Activated CD8-positive, alpha-beta T cell treated with anti-CD3 and anti-CD28 coated beads for 36 hours (primary cell): ENCODE measurements at regions not wholly inside any gene's neighbourhood (a gene's known extent, or its start where the extent isn't known, plus 50 kb on each side); places are given as distances from the start of the nearest gene placed in this dataset.

ENCODE experiments used
- ATAC-seq: fragments of 200-7000 bp; cut with Tn5 transposase; one replicate; pipeline ENCODE4 v1.10.0; 2021; ENCODE audit warnings: mild to moderate bottlenecking, moderate library complexity
- CTCF ChIA-PET: fragments of 350-600 bp; sonication (Branson Sonifier 250); formaldehyde crosslinking; loops from one replicate; lab custom pipeline; 2021; ENCODE audit warnings: antibody characterized with exemption; lab: Charles Lee
- POLR2A ChIA-PET: fragments of 350-600 bp; sonication (Branson Sonifier 250); formaldehyde crosslinking; loops from one replicate; lab custom pipeline; 2021; ENCODE audit warnings: antibody characterized with exemption; lab: Charles Lee
- DNase-seq: peaks from one replicate; pipeline ENCODE4 v3.0.0-alpha.2; 2020
- H3K27ac Mint-ChIP-seq: one replicate; pipeline ENCODE4 v1.8.0; 2021; ENCODE audit warnings: mild to moderate bottlenecking, mixed read lengths
- H3K27me3 Mint-ChIP-seq: one replicate; pipeline ENCODE4 v1.8.0; 2021; ENCODE audit warnings: mixed read lengths
- H3K36me3 Mint-ChIP-seq: one replicate; pipeline ENCODE4 v1.8.0; 2021; ENCODE audit warnings: low read depth, mixed read lengths
- H3K4me1 Mint-ChIP-seq: one replicate; pipeline ENCODE4 v1.8.0; 2021; ENCODE audit warnings: low read depth, mixed read lengths
- H3K4me3 Mint-ChIP-seq: one replicate; pipeline ENCODE4 v1.8.0; 2021; ENCODE audit warnings: mild to moderate bottlenecking, moderate library complexity, mixed read lengths
- H3K9me3 Mint-ChIP-seq: one replicate; pipeline ENCODE4 v1.8.0; 2021; ENCODE audit warnings: mixed read lengths
- intact Hi-C: fragments of 100-400 bp; cut with micrococcal nuclease; formaldehyde crosslinking; loops from one replicate; pipeline ENCODE4 v1.10.0; 2022
- TF ChIP-seq, protein P1 (sequence below): fragments of 200-600 bp; IDR thresholded peaks from one replicate; pipeline ENCODE4 v1.8.0; 2022; ENCODE audit warnings: antibody characterized with exemption, mild to moderate bottlenecking

DNA sequence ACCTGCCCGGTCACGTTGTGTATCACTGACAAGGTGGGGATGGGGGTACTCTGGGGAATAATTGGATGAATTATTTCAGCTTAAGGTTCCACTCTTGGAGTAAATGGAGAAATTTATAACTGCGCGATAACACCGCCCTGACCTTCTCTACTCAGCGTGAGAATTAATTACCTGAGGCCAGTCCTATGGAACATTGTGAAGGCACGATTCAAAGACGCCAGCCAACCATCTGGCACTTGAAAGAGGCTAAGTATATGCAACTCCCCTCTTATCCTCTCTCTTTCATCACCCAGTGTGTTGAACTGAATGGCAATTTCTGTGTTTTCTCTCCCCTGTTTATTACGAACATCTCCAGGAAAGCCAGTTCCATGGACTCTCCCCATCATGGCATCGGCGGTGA lies 235.5 kb upstream of the TUT7 start:
- ChIA-PET CTCF (no interaction called here), POLR2A (no interaction called here)
- intact Hi-C loops = no loop called here
- ATAC-seq (no peak), DNase-seq (no peak)
- Mint-ChIP-seq H3K9me3 (no peaks in the 10 kb centered on the region), H3K36me3 (no peaks in the 10 kb centered on the region), H3K27me3 (peaks cover 3% of the 10 kb centered on the region), H3K4me3 (no peak overlapping the region), H3K4me1 (no peaks in the 10 kb centered on the region), H3K27ac (no peak overlapping the region)
- TF ChIP-seq, protein P1, sequence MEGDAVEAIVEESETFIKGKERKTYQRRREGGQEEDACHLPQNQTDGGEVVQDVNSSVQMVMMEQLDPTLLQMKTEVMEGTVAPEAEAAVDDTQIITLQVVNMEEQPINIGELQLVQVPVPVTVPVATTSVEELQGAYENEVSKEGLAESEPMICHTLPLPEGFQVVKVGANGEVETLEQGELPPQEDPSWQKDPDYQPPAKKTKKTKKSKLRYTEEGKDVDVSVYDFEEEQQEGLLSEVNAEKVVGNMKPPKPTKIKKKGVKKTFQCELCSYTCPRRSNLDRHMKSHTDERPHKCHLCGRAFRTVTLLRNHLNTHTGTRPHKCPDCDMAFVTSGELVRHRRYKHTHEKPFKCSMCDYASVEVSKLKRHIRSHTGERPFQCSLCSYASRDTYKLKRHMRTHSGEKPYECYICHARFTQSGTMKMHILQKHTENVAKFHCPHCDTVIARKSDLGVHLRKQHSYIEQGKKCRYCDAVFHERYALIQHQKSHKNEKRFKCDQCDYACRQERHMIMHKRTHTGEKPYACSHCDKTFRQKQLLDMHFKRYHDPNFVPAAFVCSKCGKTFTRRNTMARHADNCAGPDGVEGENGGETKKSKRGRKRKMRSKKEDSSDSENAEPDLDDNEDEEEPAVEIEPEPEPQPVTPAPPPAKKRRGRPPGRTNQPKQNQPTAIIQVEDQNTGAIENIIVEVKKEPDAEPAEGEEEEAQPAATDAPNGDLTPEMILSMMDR = no peak

DNA sequence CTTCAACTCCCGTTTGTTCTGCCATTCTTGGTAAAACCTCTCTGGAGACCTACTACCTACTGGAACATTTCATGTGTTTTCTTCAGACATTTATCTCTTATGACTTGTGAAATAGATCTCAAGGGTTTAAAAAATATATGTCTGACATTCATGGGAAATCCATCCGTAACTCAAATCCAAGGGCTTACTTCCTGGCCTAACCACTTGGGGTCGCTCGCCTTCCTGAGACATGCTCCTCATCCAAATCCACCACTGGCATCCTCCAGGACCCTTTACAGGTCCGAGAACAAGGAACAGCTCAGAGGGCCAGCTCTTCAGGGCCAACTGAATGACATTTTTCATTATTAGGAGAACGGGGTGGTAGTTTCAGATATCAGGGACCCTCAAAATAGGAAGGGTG lies 235.1 kb upstream of the TUT7 start:
- TF ChIP-seq, protein P1 = no peak

DNA sequence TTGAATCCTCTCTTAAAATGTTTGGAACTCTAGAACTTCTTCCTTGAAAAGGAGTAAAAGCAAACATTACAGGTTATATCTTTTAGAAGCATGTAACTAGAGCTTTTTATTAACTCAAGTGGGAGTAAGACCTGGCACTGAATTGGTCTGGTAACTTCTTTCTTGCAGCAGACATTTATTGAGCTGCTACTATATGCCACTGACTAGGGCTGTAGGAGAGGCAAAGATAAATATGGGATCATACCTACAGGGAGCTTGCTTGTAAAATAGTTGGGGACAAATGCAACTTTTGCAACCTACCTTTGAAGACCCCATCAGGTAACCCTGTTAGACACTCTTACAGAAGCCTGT lies 231.9 kb upstream of the TUT7 start:
- Mint-ChIP-seq H3K36me3 (no peaks in the 10 kb centered on the region), H3K4me1 (no peaks in the 10 kb centered on the region), H3K9me3 (no peaks in the 10 kb centered on the region), H3K4me3 (no peak overlapping the region), H3K27me3 (peaks cover 8% of the 10 kb centered on the region), H3K27ac (no peak overlapping the region)
- ChIA-PET CTCF (no interaction called here), POLR2A (no interaction called here)
- intact Hi-C loops = no loop called here
- TF ChIP-seq, protein P1 = no peak
- ATAC-seq (no peak), DNase-seq (no peak)

More for the DNA sequence above, 235.1 kb upstream of the TUT7 start:
- Mint-ChIP-seq H3K4me3 (no peak overlapping the region), H3K9me3 (no peaks in the 10 kb centered on the region), H3K36me3 (no peaks in the 10 kb centered on the region), H3K27ac (no peak overlapping the region), H3K27me3 (peaks cover 3% of the 10 kb centered on the region), H3K4me1 (no peaks in the 10 kb centered on the region)
- POLR2A ChIA-PET = no interaction called here
- intact Hi-C loops = no loop called here
- DNase-seq = no peak
- ATAC-seq = no peak
- CTCF ChIA-PET = no interaction called here

DNA sequence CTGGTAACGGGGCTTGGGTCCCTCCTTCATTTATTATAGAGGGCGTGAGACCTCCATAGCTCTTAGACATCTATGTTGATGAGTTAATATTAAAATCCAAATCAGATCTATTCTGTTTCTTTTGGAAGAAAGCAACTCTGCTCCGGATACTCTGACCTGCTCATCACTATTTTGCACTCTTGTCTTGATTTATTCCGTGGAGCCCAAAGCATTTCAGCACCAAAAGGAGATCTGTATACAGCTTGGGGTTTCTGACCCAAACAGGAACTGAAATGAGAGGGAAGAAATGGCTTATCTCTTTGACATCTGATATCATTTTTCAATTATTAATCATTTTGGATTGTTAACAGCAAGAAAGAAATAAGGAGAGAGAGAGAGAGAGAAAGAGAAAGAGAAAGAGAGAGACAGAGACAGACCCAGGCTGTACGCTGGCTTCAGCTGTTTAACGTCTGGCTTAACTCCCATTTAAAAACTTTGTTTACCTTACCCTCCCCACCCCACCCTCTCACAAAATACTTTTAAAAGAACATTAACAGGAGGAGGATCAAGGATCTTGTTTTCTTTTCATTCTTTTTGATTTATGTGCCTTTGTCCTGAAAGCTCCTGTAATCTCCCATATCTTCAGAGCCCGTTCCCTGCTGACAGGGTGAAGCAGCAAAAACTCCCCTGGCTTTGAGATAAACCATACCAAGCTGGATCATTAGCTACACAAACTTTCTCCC lies 231.4 kb upstream of the TUT7 start:
- TF ChIP-seq, protein P1 = no peak
- no peak overlapping the region for H3K4me3 Mint-ChIP-seq
- no peak overlapping the region for H3K27ac Mint-ChIP-seq
- ChIA-PET CTCF (no interaction called here), POLR2A (interaction anchor here (0.6 kb wide), 1 partner anchor 627 kb away, joined by 3 read pairs; no protein-coding TSS in a partner anchor)
- intact Hi-C loops = no loop called here
- H3K36me3 Mint-ChIP-seq = no peaks in the 10 kb centered on the region
- H3K4me1 Mint-ChIP-seq = no peaks in the 10 kb centered on the region
- peaks cover 8% of the 10 kb centered on the region for H3K27me3 Mint-ChIP-seq
- no peak for DNase-seq
- no peaks in the 10 kb centered on the region for H3K9me3 Mint-ChIP-seq
- no peak for ATAC-seq

DNA sequence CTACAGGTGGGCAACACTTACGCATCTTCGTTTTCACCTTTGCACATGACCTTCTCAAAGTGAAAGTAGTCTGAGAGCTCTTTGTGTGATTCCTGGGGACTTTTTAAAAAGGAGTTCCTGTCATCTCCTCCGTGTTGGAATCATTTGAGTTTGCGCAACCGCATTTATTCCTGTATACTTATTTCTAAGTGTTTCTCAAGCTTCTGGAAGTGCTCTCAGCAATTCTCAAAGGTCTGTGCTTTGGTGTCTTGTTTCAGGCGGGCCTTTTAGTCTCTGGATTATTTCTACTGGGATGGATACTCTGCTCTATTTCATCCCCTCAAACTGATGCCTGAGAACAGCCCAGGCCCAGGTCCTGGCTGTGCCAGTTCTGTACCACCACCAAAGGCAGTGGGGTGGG lies 226.5 kb upstream of the TUT7 start:
- ATAC-seq = no peak
- TF ChIP-seq, protein P1 = no peak
- Mint-ChIP-seq H3K4me1 (no peaks in the 10 kb centered on the region), H3K27ac (no peak overlapping the region), H3K27me3 (peaks cover 8% of the 10 kb centered on the region), H3K36me3 (no peaks in the 10 kb centered on the region), H3K4me3 (no peak overlapping the region), H3K9me3 (no peaks in the 10 kb centered on the region)
- POLR2A ChIA-PET = no interaction called here
- DNase-seq = no peak
- intact Hi-C loops = no loop called here
- CTCF ChIA-PET = no interaction called here
